Esophagus muscularis mucosa (tissue), 4 donors: ENCODE measurements at regions not wholly inside any gene's neighbourhood (a gene's known extent, or its start where the extent isn't known, plus 50 kb on each side); places are given as distances from the start of the nearest gene placed in this dataset.

Experiments used
- DNase-seq: peaks from one replicate; pipeline ENCODE4 v3.0.0-alpha.2; 2017; ENCODE audit errors: extremely low spot score
- H3K27ac ChIP-seq, 4 donors: fragments of 200-600 bp; sonication (generic); replicated peaks in 1 of 4; 1 replicate in 3 of 4; 2 replicates in 1 of 4; pipeline ENCODE4 v1.5.1; 2016 to 2019; ENCODE audit warnings: mild to moderate bottlenecking in 1 of 4
- H3K27me3 ChIP-seq, 4 donors: fragments of 200-600 bp; sonication (generic); one replicate each; pipeline versions ENCODE4 v1.5.1 to v1.6.0; 2016 to 2019
- H3K36me3 ChIP-seq, 4 donors: fragments of 200-600 bp; sonication (generic); one replicate each; pipeline ENCODE4 v1.5.1; 2016 to 2019
- H3K4me1 ChIP-seq, 4 donors: fragments of 200-600 bp; sonication (generic); one replicate each; pipeline ENCODE4 v1.5.1; 2016 to 2019
- H3K4me3 ChIP-seq, 4 donors: fragments of 200-600 bp; sonication (generic); 1 replicate in 2 of 4; 2 replicates in 2 of 4; pipeline ENCODE4 v1.5.1; 2016 to 2019; ENCODE audit warnings: mild to moderate bottlenecking in 4 of 4, moderate library complexity in 1 of 4
- H3K9me3 ChIP-seq, 4 donors: fragments of 200-600 bp; sonication (generic); 1 replicate in 3 of 4; 2 replicates in 1 of 4; pipeline ENCODE4 v1.5.1; 2016 to 2019
- EP300 ChIP-seq: sonication (generic); formaldehyde crosslinking; IDR thresholded peaks from one replicate; pipeline ENCODE4 v1.6.1; 2017; ENCODE audit warnings: antibody characterized with exemption
- POLR2A ChIP-seq: fragments of 450-650 bp; IDR thresholded peaks from one replicate; pipeline ENCODE4 v1.6.1; 2017; ENCODE audit warnings: antibody characterized with exemption, moderate library complexity, mild to moderate bottlenecking, low read depth
- POLR2AphosphoS5 ChIP-seq, 2 donors: sonication (generic); formaldehyde crosslinking; IDR thresholded peaks; one replicate each; pipeline ENCODE4 v1.6.1; 2017; ENCODE audit warnings: antibody characterized with exemption in 2 of 2
- whole genome bisulfite sequencing: methylation state at CpG from one replicate; pipeline ENCODE4 v1.1.5; 2018; 5-methylcytosine and 5-hydroxymethylcytosine counted together
- intact Hi-C: fragments of 100-400 bp; cut with DNase I; formaldehyde crosslinking; loops from one replicate; pipeline ENCODE4 v1.15.1; 2023
- TF ChIP-seq, protein P1 (sequence below), 3 experiments: fragments of 200-600 bp in 2 of 3; fragments of 450-650 bp in 1 of 3; sonication (generic) in 2 of 3; IDR thresholded peaks; one replicate each; pipeline ENCODE4 v1.5.1; 2017 to 2019; ENCODE audit warnings: antibody characterized with exemption in 3 of 3, mild to moderate bottlenecking in 2 of 3, moderate library complexity in 1 of 3

DNA sequence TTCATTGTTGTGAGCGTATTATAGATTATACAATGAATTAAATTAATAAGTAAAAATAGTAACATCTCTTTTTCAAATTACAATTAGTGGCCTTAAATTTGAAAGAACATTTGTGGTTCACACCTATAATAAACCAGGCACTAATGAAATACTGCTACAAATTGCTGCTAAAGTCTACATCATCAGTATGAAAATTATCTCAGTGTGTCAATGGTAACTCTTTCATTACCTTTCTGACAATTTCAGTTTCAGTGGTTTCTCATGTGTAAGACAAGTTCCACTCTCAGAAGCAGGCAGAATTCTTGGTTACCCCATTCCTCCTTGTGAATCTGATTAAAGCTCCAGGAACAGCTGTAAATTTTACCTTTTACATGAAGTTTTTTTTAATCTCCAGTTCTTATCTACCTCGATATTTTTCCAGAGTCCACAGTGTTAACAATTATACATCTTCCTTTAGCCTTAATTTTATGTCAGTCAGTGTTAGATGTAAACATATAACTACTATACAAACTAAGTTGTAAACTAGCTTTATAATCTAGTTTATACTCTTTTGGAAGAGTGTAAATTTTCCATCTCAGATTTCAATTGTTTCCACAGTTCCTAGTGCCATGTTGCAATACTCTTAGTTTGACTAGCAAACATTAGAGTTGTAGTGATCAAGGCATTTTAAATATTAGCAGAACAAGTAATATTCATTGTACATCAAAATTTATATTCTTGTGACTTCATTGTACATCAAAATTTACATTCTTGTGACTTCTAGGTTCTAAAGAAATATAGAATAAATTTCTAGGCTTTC lies 1038.4 kb downstream of the EPHA7 start:
- intact Hi-C loops = no loop called here
- Histone ChIP-seq H3K9me3 (no peaks in the 10 kb centered on the region), H3K27ac (no peak overlapping the region), H3K4me1 (peaks cover 0 to 6% (median 3%) of the 10 kb centered on the region in 4 donors), H3K27me3 (no peaks in the 10 kb centered on the region), H3K4me3 (no peak overlapping the region), H3K36me3 (no peaks in the 10 kb centered on the region)
- TF ChIP-seq POLR2AphosphoS5 (IDR thresholded peaks at IDR 0.05) = no peak
- TF ChIP-seq POLR2A = no peak
- TF ChIP-seq EP300 = no peak
- TF ChIP-seq, protein P1, sequence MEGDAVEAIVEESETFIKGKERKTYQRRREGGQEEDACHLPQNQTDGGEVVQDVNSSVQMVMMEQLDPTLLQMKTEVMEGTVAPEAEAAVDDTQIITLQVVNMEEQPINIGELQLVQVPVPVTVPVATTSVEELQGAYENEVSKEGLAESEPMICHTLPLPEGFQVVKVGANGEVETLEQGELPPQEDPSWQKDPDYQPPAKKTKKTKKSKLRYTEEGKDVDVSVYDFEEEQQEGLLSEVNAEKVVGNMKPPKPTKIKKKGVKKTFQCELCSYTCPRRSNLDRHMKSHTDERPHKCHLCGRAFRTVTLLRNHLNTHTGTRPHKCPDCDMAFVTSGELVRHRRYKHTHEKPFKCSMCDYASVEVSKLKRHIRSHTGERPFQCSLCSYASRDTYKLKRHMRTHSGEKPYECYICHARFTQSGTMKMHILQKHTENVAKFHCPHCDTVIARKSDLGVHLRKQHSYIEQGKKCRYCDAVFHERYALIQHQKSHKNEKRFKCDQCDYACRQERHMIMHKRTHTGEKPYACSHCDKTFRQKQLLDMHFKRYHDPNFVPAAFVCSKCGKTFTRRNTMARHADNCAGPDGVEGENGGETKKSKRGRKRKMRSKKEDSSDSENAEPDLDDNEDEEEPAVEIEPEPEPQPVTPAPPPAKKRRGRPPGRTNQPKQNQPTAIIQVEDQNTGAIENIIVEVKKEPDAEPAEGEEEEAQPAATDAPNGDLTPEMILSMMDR (IDR thresholded peaks at IDR 0.05) = no peak
- no peak for DNase-seq
- WGBS = 84% methylated on average over 2 of the region's 2 CpGs

DNA sequence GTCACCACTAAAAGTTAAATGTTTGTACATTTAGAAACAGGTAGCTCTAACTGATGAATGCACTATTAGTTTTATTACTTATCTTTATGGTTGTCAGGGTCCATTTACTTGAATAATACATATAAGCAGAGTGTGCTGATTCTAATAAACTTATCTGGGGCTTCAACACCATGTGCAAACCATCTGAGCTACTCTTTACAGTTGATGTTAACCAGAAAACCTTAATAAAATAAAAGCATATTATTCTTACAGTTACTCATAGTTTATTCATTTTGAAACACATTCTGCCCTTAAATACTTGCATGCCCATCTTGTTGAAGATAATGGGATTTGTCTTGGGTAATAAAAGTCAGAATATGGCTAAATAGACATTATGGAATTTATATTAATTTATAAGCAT lies 1042.2 kb downstream of the EPHA7 start:
- H3K36me3 ChIP-seq = no peaks in the 10 kb centered on the region
- H3K27me3 ChIP-seq = no peaks in the 10 kb centered on the region
- H3K4me1 ChIP-seq = peaks cover 0 to 6% (median 3%) of the 10 kb centered on the region in 4 donors
- TF ChIP-seq POLR2A (no peak), POLR2AphosphoS5 (IDR thresholded peaks at IDR 0.05) (no peak), EP300 (no peak)
- TF ChIP-seq, protein P1 (IDR thresholded peaks at IDR 0.05) = no peak
- no peak overlapping the region for H3K27ac ChIP-seq
- intact Hi-C loops = no loop called here
- DNase-seq = no peak
- no peaks in the 10 kb centered on the region for H3K9me3 ChIP-seq
- H3K4me3 ChIP-seq = no peak overlapping the region

DNA sequence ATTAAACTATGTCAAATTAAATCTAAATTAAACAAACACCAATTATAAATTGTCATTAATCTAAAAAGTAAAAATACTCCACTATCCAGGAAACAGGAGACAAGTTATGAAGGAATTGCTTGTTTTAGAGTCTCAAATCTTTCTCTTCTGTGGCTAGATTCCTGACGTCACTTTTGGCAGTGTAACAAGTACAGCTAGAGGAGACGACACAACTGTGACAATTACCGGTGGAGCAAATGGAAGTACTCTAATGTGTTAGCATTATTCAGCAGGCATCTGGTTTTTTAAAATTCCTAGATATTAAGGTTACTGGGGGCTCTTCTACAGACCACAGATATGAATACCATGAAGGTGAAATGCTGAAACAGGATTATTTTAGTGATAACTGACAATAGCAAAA lies 1042.7 kb downstream of the EPHA7 start:
- H3K27me3 ChIP-seq = no peaks in the 10 kb centered on the region
- intact Hi-C loops = no loop called here

DNA sequence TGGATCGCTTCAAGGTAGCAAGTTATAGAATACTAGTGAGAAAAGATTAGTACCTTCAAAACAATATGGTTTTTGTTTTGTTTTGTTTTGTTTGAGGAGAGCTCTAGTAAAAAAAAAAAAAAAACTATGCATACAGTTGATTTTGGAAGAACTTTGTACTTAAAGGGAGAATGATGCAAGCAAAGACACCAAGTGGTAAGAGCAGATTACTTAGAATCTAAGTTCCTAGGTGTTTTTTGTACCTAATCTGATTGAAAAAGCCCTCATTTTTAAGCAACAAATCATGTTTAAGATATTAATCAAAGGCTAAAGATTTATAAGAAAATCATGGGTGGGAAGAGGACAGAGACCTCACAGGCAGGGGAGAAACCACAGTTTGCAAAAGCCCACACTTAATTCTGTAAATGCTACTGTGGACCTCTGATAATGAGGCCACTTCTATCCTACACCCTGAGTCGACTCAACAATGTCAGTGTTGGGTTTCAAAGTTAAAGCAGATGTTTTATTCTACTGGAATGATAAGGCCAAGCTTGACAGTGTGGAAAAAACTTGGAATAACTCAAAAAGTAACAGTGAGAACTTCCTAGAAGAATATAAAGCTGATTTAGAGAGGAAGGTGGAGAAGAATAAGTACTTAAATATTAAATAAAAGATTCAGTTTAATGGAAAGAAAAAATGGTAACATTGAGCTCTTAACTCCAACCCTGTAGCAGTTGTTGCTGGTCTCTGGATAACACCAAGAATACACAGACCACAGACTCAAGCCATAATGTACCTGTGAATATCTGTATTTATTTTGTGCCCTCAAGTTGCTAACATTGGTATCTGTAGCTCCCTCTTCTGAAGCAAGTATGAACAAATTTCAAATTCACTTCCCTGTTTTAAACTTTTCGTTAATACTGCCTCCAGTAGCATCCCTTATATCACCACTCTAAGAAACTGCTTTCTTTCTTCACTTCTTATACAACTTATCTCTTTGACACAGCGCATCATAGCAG lies 1047.8 kb downstream of the EPHA7 start:
- WGBS = 81% methylated on average over 4 of the region's 4 CpGs
- no peak overlapping the region for H3K4me3 ChIP-seq
- DNase-seq = no peak

More for the DNA sequence above, 1042.7 kb downstream of the EPHA7 start:
- TF ChIP-seq, protein P1 (IDR thresholded peaks at IDR 0.05) = no peak
- no peak for TF ChIP-seq EP300
- no peak for TF ChIP-seq POLR2AphosphoS5 (IDR thresholded peaks at IDR 0.05)
- TF ChIP-seq POLR2A = no peak
- Histone ChIP-seq H3K27ac (no peak overlapping the region), H3K9me3 (no peaks in the 10 kb centered on the region), H3K36me3 (no peaks in the 10 kb centered on the region), H3K4me1 (peaks cover 0 to 6% (median 3%) of the 10 kb centered on the region in 4 donors), H3K4me3 (no peak overlapping the region)
- WGBS = 35% methylated on average over 3 of the region's 3 CpGs
- DNase-seq = no peak

More for the DNA sequence above, 1047.8 kb downstream of the EPHA7 start:
- Histone ChIP-seq H3K9me3 (no peaks in the 10 kb centered on the region), H3K36me3 (no peaks in the 10 kb centered on the region), H3K27me3 (no peaks in the 10 kb centered on the region), H3K27ac (no peak overlapping the region), H3K4me1 (peaks cover 0 to 1% (median under 1%) of the 10 kb centered on the region in 4 donors)
- intact Hi-C loops = no loop called here
- TF ChIP-seq EP300 (no peak), POLR2A (no peak), POLR2AphosphoS5 (IDR thresholded peaks at IDR 0.05) (no peak)
- TF ChIP-seq, protein P1 (IDR thresholded peaks at IDR 0.05) = no peak
